Stomach smooth muscle (tissue), 2 donors: ENCODE measurements at regions not wholly inside any gene's neighbourhood (a gene's known extent, or its start where the extent isn't known, plus 50 kb on each side); places are given as distances from the start of the nearest gene placed in this dataset.

Experiments
- H3K27ac ChIP-seq: one replicate; pipeline ENCODE4 v1.7.0; 2013; ENCODE audit warnings: mild to moderate bottlenecking, low read length, inconsistent platforms
- H3K27me3 ChIP-seq, 2 donors: one replicate each; pipeline ENCODE4 v1.7.0; 2013; ENCODE audit warnings: low read length in 2 of 2; ENCODE audit not compliant: insufficient read depth in 2 of 2, control insufficient read depth in 1 of 2
- H3K36me3 ChIP-seq, 2 donors: one replicate each; pipeline ENCODE4 v1.7.0; 2013; ENCODE audit warnings: low read length in 2 of 2; ENCODE audit not compliant: control insufficient read depth in 2 of 2, insufficient read depth in 2 of 2
- H3K4me1 ChIP-seq: one replicate; pipeline ENCODE4 v1.7.0; 2013; ENCODE audit warnings: low read length; ENCODE audit not compliant: control insufficient read depth, insufficient read depth
- H3K4me3 ChIP-seq, 2 donors: one replicate each; pipeline ENCODE4 v1.7.0; 2013; ENCODE audit warnings: low read length in 2 of 2
- H3K9ac ChIP-seq, 2 donors: one replicate each; pipeline ENCODE4 v1.7.0; 2013; ENCODE audit warnings: low read length in 2 of 2, mild to moderate bottlenecking in 1 of 2
- H3K9me3 ChIP-seq, 2 donors: one replicate each; pipeline ENCODE4 v1.7.0; 2013; ENCODE audit warnings: low read length in 2 of 2; ENCODE audit not compliant: control insufficient read depth in 2 of 2
- donor health status: healthy.
- donor health status: Pancreatic carcinoma.

- H3K4me3 ChIP-seq = no peak overlapping the region
- no peaks in the 10 kb centered on the region for H3K36me3 ChIP-seq
- no peaks in the 10 kb centered on the region for H3K4me1 ChIP-seq
- no peak overlapping the region for H3K27ac ChIP-seq
- no peak overlapping the region for H3K9ac ChIP-seq
- no peaks in the 10 kb centered on the region for H3K9me3 ChIP-seq
- no peaks in the 10 kb centered on the region for H3K27me3 ChIP-seq
Observed at GRCh38 chr3:76897076-76897475, 142.8 kb upstream of the ROBO2 start.

GRCh38 chr3:76900596-76900995 lies 139.3 kb upstream of the ROBO2 start:
- Histone ChIP-seq H3K9ac (no peak overlapping the region), H3K4me1 (no peaks in the 10 kb centered on the region), H3K27me3 (no peaks in the 10 kb centered on the region), H3K36me3 (no peaks in the 10 kb centered on the region), H3K9me3 (no peaks in the 10 kb centered on the region), H3K27ac (no peak overlapping the region), H3K4me3 (no peak overlapping the region)

- Histone ChIP-seq H3K9ac (no peak overlapping the region), H3K27ac (no peak overlapping the region), H3K4me1 (no peaks in the 10 kb centered on the region), H3K36me3 (no peaks in the 10 kb centered on the region), H3K9me3 (no peaks in the 10 kb centered on the region), H3K4me3 (no peak overlapping the region), H3K27me3 (no peaks in the 10 kb centered on the region)
Observed at GRCh38 chr3:76908156-76908555, 131.7 kb upstream of the ROBO2 start.

GRCh38 chr3:76912841-76913383 lies 127.0 kb upstream of the ROBO2 start:
- Histone ChIP-seq H3K9ac (no peak overlapping the region), H3K4me1 (no peaks in the 10 kb centered on the region), H3K9me3 (no peaks in the 10 kb centered on the region), H3K4me3 (no peak overlapping the region), H3K36me3 (no peaks in the 10 kb centered on the region), H3K27me3 (no peaks in the 10 kb centered on the region), H3K27ac (no peak overlapping the region)

GRCh38 chr3:76917436-76917835 lies 122.5 kb upstream of the ROBO2 start:
- H3K36me3 ChIP-seq = no peaks in the 10 kb centered on the region
- no peaks in the 10 kb centered on the region for H3K9me3 ChIP-seq
- no peaks in the 10 kb centered on the region for H3K4me1 ChIP-seq
- no peak overlapping the region for H3K4me3 ChIP-seq
- no peak overlapping the region for H3K27ac ChIP-seq
- H3K9ac ChIP-seq = no peak overlapping the region
- no peaks in the 10 kb centered on the region for H3K27me3 ChIP-seq

GRCh38 chr3:76920511-76920910 lies 119.4 kb upstream of the ROBO2 start:
- H3K9me3 ChIP-seq = no peaks in the 10 kb centered on the region
- H3K27ac ChIP-seq = no peak overlapping the region
- no peaks in the 10 kb centered on the region for H3K4me1 ChIP-seq
- no peaks in the 10 kb centered on the region for H3K27me3 ChIP-seq
- no peak overlapping the region for H3K4me3 ChIP-seq
- no peaks in the 10 kb centered on the region for H3K36me3 ChIP-seq
- H3K9ac ChIP-seq = no peak overlapping the region

- Histone ChIP-seq H3K27me3 (no peaks in the 10 kb centered on the region), H3K9me3 (no peaks in the 10 kb centered on the region), H3K4me3 (no peak overlapping the region), H3K36me3 (no peaks in the 10 kb centered on the region), H3K4me1 (no peaks in the 10 kb centered on the region), H3K9ac (no peak overlapping the region), H3K27ac (no peak overlapping the region)
Observed at GRCh38 chr3:76923485-76923884, 116.4 kb upstream of the ROBO2 start.

GRCh38 chr3:76930712-76931111 lies 109.2 kb upstream of the ROBO2 start:
- no peaks in the 10 kb centered on the region for H3K9me3 ChIP-seq
- no peak overlapping the region for H3K9ac ChIP-seq
- H3K27ac ChIP-seq = no peak overlapping the region
- no peaks in the 10 kb centered on the region for H3K4me1 ChIP-seq
- H3K27me3 ChIP-seq = no peaks in the 10 kb centered on the region
- H3K4me3 ChIP-seq = no peak overlapping the region
- no peaks in the 10 kb centered on the region for H3K36me3 ChIP-seq

- H3K4me3 ChIP-seq = no peak overlapping the region
- no peaks in the 10 kb centered on the region for H3K27me3 ChIP-seq
- H3K36me3 ChIP-seq = no peaks in the 10 kb centered on the region
- H3K27ac ChIP-seq = no peak overlapping the region
- H3K9ac ChIP-seq = no peak overlapping the region
- no peaks in the 10 kb centered on the region for H3K4me1 ChIP-seq
- H3K9me3 ChIP-seq = no peaks in the 10 kb centered on the region
Observed at GRCh38 chr3:76933245-76933644, 106.7 kb upstream of the ROBO2 start.

- no peak overlapping the region for H3K9ac ChIP-seq
- no peaks in the 10 kb centered on the region for H3K9me3 ChIP-seq
- no peak overlapping the region for H3K27ac ChIP-seq
- H3K36me3 ChIP-seq = no peaks in the 10 kb centered on the region
- no peak overlapping the region for H3K4me3 ChIP-seq
- H3K4me1 ChIP-seq = no peaks in the 10 kb centered on the region
- no peaks in the 10 kb centered on the region for H3K27me3 ChIP-seq
Observed at GRCh38 chr3:76938962-76939361, 100.9 kb upstream of the ROBO2 start.

- no peaks in the 10 kb centered on the region for H3K4me1 ChIP-seq
- H3K27ac ChIP-seq = no peak overlapping the region
- H3K4me3 ChIP-seq = no peak overlapping the region
- no peaks in the 10 kb centered on the region for H3K27me3 ChIP-seq
- no peaks in the 10 kb centered on the region for H3K36me3 ChIP-seq
- no peak overlapping the region for H3K9ac ChIP-seq
- no peaks in the 10 kb centered on the region for H3K9me3 ChIP-seq
Observed at GRCh38 chr3:76940181-76940770, 99.6 kb upstream of the ROBO2 start.
